Stomach (tissue), 4 donors: ENCODE measurements at regions not wholly inside any gene's neighbourhood (a gene's known extent, or its start where the extent isn't known, plus 50 kb on each side); places are given as distances from the start of the nearest gene placed in this dataset.

Experiments
- CTCF ChIP-seq, 7 experiments: fragments of 450-650 bp in 4 of 7; fragments of 200-600 bp in 3 of 7; sonication (generic) in 3 of 7; IDR thresholded peaks; one replicate each; pipeline ENCODE4 v1.5.1; 2016 to 2019; ENCODE audit warnings: antibody characterized with exemption in 7 of 7, control low read depth in 2 of 7, mild to moderate bottlenecking in 1 of 7
- EP300 ChIP-seq: sonication (generic); formaldehyde crosslinking; IDR thresholded peaks from one replicate; pipeline ENCODE4 v1.6.1; 2017; ENCODE audit warnings: antibody characterized with exemption
- POLR2AphosphoS5 ChIP-seq, 3 donors: sonication (generic); formaldehyde crosslinking; IDR thresholded peaks; one replicate each; pipeline ENCODE4 v1.6.1; 2016; ENCODE audit warnings: antibody characterized with exemption in 3 of 3

- TF ChIP-seq CTCF (IDR thresholded peaks at IDR 0.05) (no peak), POLR2AphosphoS5 (IDR thresholded peaks at IDR 0.05) (no peak), EP300 (no peak)
Observed at GRCh38 chr11:130582981-130583380, 134.5 kb downstream of the ADAMTS15 start.
